HepG2 (cell line): ENCODE measurements at regions not wholly inside any gene's neighbourhood (a gene's known extent, or its start where the extent isn't known, plus 50 kb on each side); places are given as distances from the start of the nearest gene placed in this dataset.

Experiments used
- ATAC-seq: fragments of 200-7000 bp; cut with Tn5 transposase; 3 replicates; pipeline ENCODE4 v1.9.1; 2020; ENCODE audit warnings: mild to moderate bottlenecking, moderate library complexity
- BruUV-seq: library from RNA; stranded (reverse); fragments of 400-500 nt; replicated peaks from 2 replicates; lab custom pipeline; 2021; lab: Mats Ljungman, UMichigan
- CTCF ChIA-PET: fragments of 300-600 bp; formaldehyde crosslinking; extraction: SDS; loops from one replicate; lab custom pipeline; 2021; ENCODE audit warnings: low total read pairs, inconsistent platforms, low intra/inter-chr PET ratio; lab: Yijun Ruan, JAX
- POLR2A ChIA-PET: fragments of 350-600 bp; sonication (Branson Sonifier 250); formaldehyde crosslinking; loops from one replicate; lab custom pipeline; 2020; ENCODE audit warnings: antibody characterized with exemption, inconsistent platforms; lab: Yijun Ruan, JAX
- DNase-seq: peaks from one replicate; pipeline ENCODE4 v3.0.0-alpha.2; 2015; ENCODE audit warnings: low spot score
- FAIRE-seq: peaks from 3 replicates; lab custom pipeline; 2011; peaks lifted over from hg19 to GRCh38; lab: Jason Lieb, UNC
- H2AFZ ChIP-seq: one replicate; pipeline ENCODE4 v1.6.1; 2011; ENCODE audit warnings: low read length, inconsistent platforms
- H3K27ac ChIP-seq: fragments of 300-600 bp; 3 replicates; pipeline ENCODE4 v1.8.0; 2011; ENCODE audit warnings: mixed run types, mild to moderate bottlenecking, mixed read lengths, low read length, inconsistent platforms; ENCODE audit not compliant: insufficient read depth; ENCODE audit errors: extremely low read length
- H3K27me3 ChIP-seq, 2 experiments: fragments of 200-600 bp in 1 of 2; 2 replicates in 1 of 2; 3 replicates in 1 of 2; pipeline versions ENCODE4 v1.6.0 to v1.8.0; 2011; ENCODE audit warnings: low read length in 2 of 2, mild to moderate bottlenecking in 2 of 2, moderate library complexity in 2 of 2, inconsistent platforms in 1 of 2; ENCODE audit not compliant: insufficient read depth in 2 of 2, control insufficient read depth in 1 of 2
- H3K36me3 ChIP-seq, 2 experiments: fragments of 200-600 bp in 1 of 2; replicated peaks in 1 of 2; 2 replicates in 1 of 2; 3 replicates in 1 of 2; pipeline versions ENCODE4 v1.5.1 to v1.8.0; 2011; ENCODE audit warnings: low read length in 2 of 2, inconsistent platforms in 1 of 2; ENCODE audit not compliant: insufficient read depth in 2 of 2, control insufficient read depth in 1 of 2
- H3K4me1 ChIP-seq: 2 replicates; pipeline ENCODE4 v1.5.1; 2012; ENCODE audit warnings: low read length, inconsistent platforms; ENCODE audit not compliant: insufficient read depth
- H3K4me2 ChIP-seq: 2 replicates; pipeline ENCODE4 v1.6.0; 2011; ENCODE audit warnings: low read depth, low read length, inconsistent platforms
- H3K4me3 ChIP-seq, 3 experiments: fragments of 200-600 bp in 1 of 3; sonication (generic), shearing (Covaris generic) in 1 of 3; replicated peaks in 1 of 3; 2 replicates each; pipeline ENCODE4 v1.5.1; 2011 to 2016; ENCODE audit warnings: low read length in 3 of 3, inconsistent platforms in 2 of 3, low read depth in 2 of 3, mild to moderate bottlenecking in 2 of 3, control low read depth in 1 of 3, mixed read lengths in 1 of 3; ENCODE audit not compliant: insufficient read depth in 1 of 3
- H3K79me2 ChIP-seq: one replicate; pipeline ENCODE4 v1.6.1; 2011; ENCODE audit warnings: low read length, inconsistent platforms; ENCODE audit not compliant: insufficient read depth
- H3K9ac ChIP-seq: 2 replicates; pipeline ENCODE4 v1.6.0; 2011; ENCODE audit warnings: mild to moderate bottlenecking, low read depth, low read length, inconsistent platforms; ENCODE audit not compliant: insufficient read depth
- H3K9me3 ChIP-seq: 2 replicates; pipeline ENCODE4 v1.5.1; 2012; ENCODE audit warnings: mild to moderate bottlenecking, low read length
- H4K20me1 ChIP-seq: 2 replicates; pipeline ENCODE4 v1.6.0; 2011; ENCODE audit warnings: inconsistent platforms, mild to moderate bottlenecking, low read length, moderate library complexity; ENCODE audit not compliant: insufficient read depth
- HHEX ChIP-seq: IDR thresholded peaks from 2 replicates; pipeline ENCODE4 v1.6.1; 2016; ENCODE audit warnings: control low read depth
- RARA ChIP-seq: IDR thresholded peaks from 2 replicates; pipeline ENCODE4 v1.6.1; 2016; ENCODE audit warnings: missing genetic modification reagents, missing compliant biosample characterization
- ZBTB3 ChIP-seq: sonication (generic); formaldehyde crosslinking; IDR thresholded peaks from 2 replicates; pipeline ENCODE4 v1.4.0; 2020; ENCODE audit warnings: low read depth, mild to moderate bottlenecking, moderate library complexity, missing genetic modification reagents, borderline replicate concordance
- ZNF121 ChIP-seq: sonication (generic); formaldehyde crosslinking; IDR thresholded peaks from 2 replicates; pipeline ENCODE4 v1.5.0; 2020; ENCODE audit warnings: mild to moderate bottlenecking, missing genetic modification reagents
- ZNF235 ChIP-seq: sonication (generic); formaldehyde crosslinking; IDR thresholded peaks from 2 replicates; pipeline ENCODE4 v1.8.1; 2023; ENCODE audit warnings: mild to moderate bottlenecking, missing genetic modification reagents, borderline replicate concordance
- WGBS: methylation state at CpG from one replicate; pipeline ENCODE4 v1.1.6; 2017; ENCODE audit warnings: low lambda C conversion rate; 5-methylcytosine and 5-hydroxymethylcytosine counted together
- in situ Hi-C: cut with HindIII; loops from 2 replicates; pipeline ENCODE4 v1.10.0; 2017; ENCODE audit warnings: low pct_unique_long_range_greater_than_20kb; ENCODE audit not compliant: extremely low pct_ligation_motif_present
- intact Hi-C: fragments of 100-400 bp; cut with micrococcal nuclease; formaldehyde crosslinking; loops from one replicate; pipeline ENCODE4 v1.10.0; 2022; ENCODE audit not compliant: unreplicated experiment
- TF ChIP-seq, protein P1 (sequence below): sonication (generic); formaldehyde crosslinking; IDR thresholded peaks from 2 replicates; pipeline ENCODE4 v1.9.0; 2022; ENCODE audit warnings: low read depth, missing genetic modification reagents
- TF ChIP-seq, protein P2 (sequence below): sonication (generic); formaldehyde crosslinking; IDR thresholded peaks from 2 replicates; pipeline ENCODE4 v1.4.0; 2020; ENCODE audit warnings: missing genetic modification reagents, borderline replicate concordance
- TF ChIP-seq, protein P3 (sequence below), 2 experiments: sonication (generic) in 1 of 2; formaldehyde crosslinking in 1 of 2; IDR thresholded peaks; 2 replicates each; pipeline versions ENCODE4 v1.4.0 to v1.6.1; 2016 to 2020; ENCODE audit warnings: borderline replicate concordance in 1 of 2, low read depth in 1 of 2, mild to moderate bottlenecking in 1 of 2, missing genetic modification reagents in 1 of 2

DNA sequence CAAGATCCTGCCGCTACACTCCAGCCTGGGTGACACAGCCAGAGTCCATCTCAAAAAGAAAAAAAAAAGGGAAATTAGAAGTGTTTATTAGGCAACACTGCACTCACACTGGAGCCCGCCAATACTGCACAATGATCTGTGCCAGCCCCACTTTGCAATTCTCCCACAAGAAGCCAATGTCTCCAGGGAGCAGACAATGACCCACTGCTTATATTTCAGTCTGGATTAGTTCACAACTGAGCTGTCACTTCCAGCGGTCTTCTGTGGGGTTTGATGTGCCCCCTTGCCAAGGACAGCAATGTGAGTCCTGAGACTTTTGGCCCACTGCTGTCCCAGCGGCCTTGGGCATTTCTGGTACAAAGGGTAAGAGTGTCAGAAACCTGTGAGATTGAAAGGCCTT, 85.6 kb upstream of the PPM1B start:
- no peaks in the 10 kb centered on the region for H3K79me2 ChIP-seq
- CTCF ChIA-PET = no interaction called here
- FAIRE-seq (no peak), DNase-seq (no peak), ATAC-seq (no peak)
- H3K36me3 ChIP-seq = no peaks in the 10 kb centered on the region
- H3K9me3 ChIP-seq = no peaks in the 10 kb centered on the region
- H3K27me3 ChIP-seq = peaks cover 0 to 4% of the 10 kb centered on the region in 2 experiments; a peak in 1 of 5 replicates
- no TSS peak for BruUV-seq
- H3K4me3 ChIP-seq = no peak overlapping the region
- no peaks in the 10 kb centered on the region for H4K20me1 ChIP-seq
- 9% methylated on average over 4 of the region's 4 CpGs for WGBS
- no peak overlapping the region for H3K27ac ChIP-seq
- no peak overlapping the region for H3K9ac ChIP-seq
- peak overlapping the region; percentile 22; the same call in 1 of the 2 replicates for H3K4me2 ChIP-seq
- in situ Hi-C loops (no loop called here), intact Hi-C loops (no loop called here)
- POLR2A ChIA-PET = interaction anchor here (0.5 kb wide), 1 partner anchor 244 kb away, joined by 4 read pairs; no protein-coding TSS in a partner anchor
- H2AFZ ChIP-seq = no peak overlapping the region
- peaks cover 62% of the 10 kb centered on the region for H3K4me1 ChIP-seq
- TF ChIP-seq, protein P1, sequence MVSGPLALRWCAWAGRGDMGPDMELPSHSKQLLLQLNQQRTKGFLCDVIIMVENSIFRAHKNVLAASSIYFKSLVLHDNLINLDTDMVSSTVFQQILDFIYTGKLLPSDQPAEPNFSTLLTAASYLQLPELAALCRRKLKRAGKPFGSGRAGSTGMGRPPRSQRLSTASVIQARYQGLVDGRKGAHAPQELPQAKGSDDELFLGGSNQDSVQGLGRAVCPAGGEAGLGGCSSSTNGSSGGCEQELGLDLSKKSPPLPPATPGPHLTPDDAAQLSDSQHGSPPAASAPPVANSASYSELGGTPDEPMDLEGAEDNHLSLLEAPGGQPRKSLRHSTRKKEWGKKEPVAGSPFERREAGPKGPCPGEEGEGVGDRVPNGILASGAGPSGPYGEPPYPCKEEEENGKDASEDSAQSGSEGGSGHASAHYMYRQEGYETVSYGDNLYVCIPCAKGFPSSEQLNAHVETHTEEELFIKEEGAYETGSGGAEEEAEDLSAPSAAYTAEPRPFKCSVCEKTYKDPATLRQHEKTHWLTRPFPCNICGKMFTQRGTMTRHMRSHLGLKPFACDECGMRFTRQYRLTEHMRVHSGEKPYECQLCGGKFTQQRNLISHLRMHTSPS (CRISPR knock-in tag) = 0 out of 2 replicates have a peak, but pooled peaks have one; percentile 14
- no peak for TF ChIP-seq ZBTB3 (CRISPR knock-in tag)

DNA sequence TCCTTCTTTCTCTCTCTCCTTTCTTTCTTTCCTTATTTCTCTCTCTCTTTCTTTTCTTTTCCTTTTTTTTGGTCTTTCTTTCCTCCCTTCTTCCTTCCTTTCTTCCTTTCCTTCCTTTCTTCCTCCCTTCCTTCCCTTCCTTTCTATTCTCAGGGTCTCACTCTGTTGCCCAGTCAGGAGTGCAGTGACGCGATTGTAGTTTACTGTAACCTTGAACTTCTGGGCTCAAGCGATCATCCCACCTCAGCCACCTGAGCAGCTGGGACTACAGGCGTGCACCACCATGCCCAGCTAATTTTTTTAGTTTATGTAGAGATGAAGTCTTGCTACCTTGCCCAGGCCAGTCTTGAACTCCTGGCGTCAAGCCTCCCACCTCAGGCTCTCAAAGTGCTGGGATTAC, 83.8 kb upstream of the PPM1B start:
- FAIRE-seq = no peak
- no peak for ATAC-seq
- intact Hi-C loops (loop anchor here (2.0 to 5.0 kb wide), 3 partner anchors 40 to 157 kb away; partner anchors contain the start of gene PPM1B), in situ Hi-C loops (loop anchor here (5.0 kb wide), 1 partner anchor 207 kb away; no protein-coding TSS in a partner anchor)
- BruUV-seq = no TSS peak
- H3K36me3 ChIP-seq = no peaks in the 10 kb centered on the region
- 41% methylated on average over 5 of the region's 5 CpGs for whole genome bisulfite sequencing
- H3K79me2 ChIP-seq = no peaks in the 10 kb centered on the region
- H3K27ac ChIP-seq = no peak overlapping the region
- H3K9ac ChIP-seq = no peak overlapping the region
- H4K20me1 ChIP-seq = no peaks in the 10 kb centered on the region
- ChIA-PET CTCF (no interaction called here), POLR2A (no interaction called here)
- peaks cover 63% of the 10 kb centered on the region for H3K4me1 ChIP-seq
- H3K9me3 ChIP-seq = no peaks in the 10 kb centered on the region
- H3K4me2 ChIP-seq = no peak overlapping the region
- H3K4me3 ChIP-seq = no peak overlapping the region
- no peak for DNase-seq
- peaks cover 0 to 8% of the 10 kb centered on the region in 2 experiments; a peak in 2 of 5 replicates for H3K27me3 ChIP-seq
- TF ChIP-seq ZNF235 (CRISPR knock-in tag) (no peak), ZNF121 (peak; percentile 88), HHEX (CRISPR knock-in tag) (no peak), RARA (CRISPR knock-in tag) (no peak)
- TF ChIP-seq, protein P2, sequence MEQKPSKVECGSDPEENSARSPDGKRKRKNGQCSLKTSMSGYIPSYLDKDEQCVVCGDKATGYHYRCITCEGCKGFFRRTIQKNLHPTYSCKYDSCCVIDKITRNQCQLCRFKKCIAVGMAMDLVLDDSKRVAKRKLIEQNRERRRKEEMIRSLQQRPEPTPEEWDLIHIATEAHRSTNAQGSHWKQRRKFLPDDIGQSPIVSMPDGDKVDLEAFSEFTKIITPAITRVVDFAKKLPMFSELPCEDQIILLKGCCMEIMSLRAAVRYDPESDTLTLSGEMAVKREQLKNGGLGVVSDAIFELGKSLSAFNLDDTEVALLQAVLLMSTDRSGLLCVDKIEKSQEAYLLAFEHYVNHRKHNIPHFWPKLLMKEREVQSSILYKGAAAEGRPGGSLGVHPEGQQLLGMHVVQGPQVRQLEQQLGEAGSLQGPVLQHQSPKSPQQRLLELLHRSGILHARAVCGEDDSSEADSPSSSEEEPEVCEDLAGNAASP = no peak
- TF ChIP-seq, protein P3, sequence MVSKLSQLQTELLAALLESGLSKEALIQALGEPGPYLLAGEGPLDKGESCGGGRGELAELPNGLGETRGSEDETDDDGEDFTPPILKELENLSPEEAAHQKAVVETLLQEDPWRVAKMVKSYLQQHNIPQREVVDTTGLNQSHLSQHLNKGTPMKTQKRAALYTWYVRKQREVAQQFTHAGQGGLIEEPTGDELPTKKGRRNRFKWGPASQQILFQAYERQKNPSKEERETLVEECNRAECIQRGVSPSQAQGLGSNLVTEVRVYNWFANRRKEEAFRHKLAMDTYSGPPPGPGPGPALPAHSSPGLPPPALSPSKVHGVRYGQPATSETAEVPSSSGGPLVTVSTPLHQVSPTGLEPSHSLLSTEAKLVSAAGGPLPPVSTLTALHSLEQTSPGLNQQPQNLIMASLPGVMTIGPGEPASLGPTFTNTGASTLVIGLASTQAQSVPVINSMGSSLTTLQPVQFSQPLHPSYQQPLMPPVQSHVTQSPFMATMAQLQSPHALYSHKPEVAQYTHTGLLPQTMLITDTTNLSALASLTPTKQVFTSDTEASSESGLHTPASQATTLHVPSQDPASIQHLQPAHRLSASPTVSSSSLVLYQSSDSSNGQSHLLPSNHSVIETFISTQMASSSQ (IDR thresholded peaks at IDR 0.05; ENCODE audit: low read depth) = no peak
- TF ChIP-seq, protein P3 (CRISPR knock-in tag; IDR thresholded peaks at IDR 0.05; ENCODE audit: borderline replicate concordance) = no peak
- no peak overlapping the region for H2AFZ ChIP-seq
